NCI-H2196 treated with DMSO at 0.1 percent for 48 hours (cell line): ENCODE measurements at regions not wholly inside any gene's neighbourhood (a gene's known extent, or its start where the extent isn't known, plus 50 kb on each side); places are given as distances from the start of the nearest gene placed in this dataset.
"Not testable (repeated sequence)": the region's sequence is repeated elsewhere in the genome, so short reads cannot be mapped to it uniquely, and the experiment has no call there.

ENCODE experiments used
- DNase-seq: peaks from one replicate; lab custom pipeline; 2025; ENCODE audit not compliant: unreplicated experiment; lab: John Stamatoyannopoulos, UW

GRCh38 chr2:67079729-67080128 is 317.4 kb upstream of the ETAA1 start:
- no peak for DNase-seq

GRCh38 chr2:67082813-67083212 is 314.3 kb upstream of the ETAA1 start:
- no peak for DNase-seq

GRCh38 chr2:67083951-67084350 is 313.2 kb upstream of the ETAA1 start:
- no peak for DNase-seq

- DNase-seq = no peak
Measured at GRCh38 chr2:67085146-67085545, 312.0 kb upstream of the ETAA1 start.

- DNase-seq = no peak
Measured at GRCh38 chr2:67091681-67092080, 305.5 kb upstream of the ETAA1 start.

GRCh38 chr2:67095121-67095520 is 302.0 kb upstream of the ETAA1 start:
- DNase-seq = no peak

- no peak for DNase-seq
Measured at GRCh38 chr2:67096886-67097285, 300.2 kb upstream of the ETAA1 start.

- no peak for DNase-seq
Measured at GRCh38 chr2:67103157-67103556, 294.0 kb upstream of the ETAA1 start.

GRCh38 chr2:67108231-67108630 is 288.9 kb upstream of the ETAA1 start:
- no peak for DNase-seq

GRCh38 chr2:67124531-67124930 is 272.6 kb upstream of the ETAA1 start:
- no peak for DNase-seq

GRCh38 chr2:67130531-67131256 is 266.4 kb upstream of the ETAA1 start:
- no peak for DNase-seq

GRCh38 chr2:67131257-67131609 is 265.9 kb upstream of the ETAA1 start:
- DNase-seq = no peak

GRCh38 chr2:67132441-67132940 is 264.6 kb upstream of the ETAA1 start:
- not testable (repeated sequence) for DNase-seq

- DNase-seq = no peak
Measured at GRCh38 chr2:67135208-67135607, 261.9 kb upstream of the ETAA1 start.

- no peak for DNase-seq
Measured at GRCh38 chr2:67137699-67138098, 259.4 kb upstream of the ETAA1 start.

GRCh38 chr2:67142071-67142470 is 255.1 kb upstream of the ETAA1 start:
- no peak for DNase-seq

GRCh38 chr2:67142741-67143140 is 254.4 kb upstream of the ETAA1 start:
- no peak for DNase-seq

GRCh38 chr2:67145851-67146250 is 251.3 kb upstream of the ETAA1 start:
- DNase-seq = no peak

- DNase-seq = no peak
Measured at GRCh38 chr2:67156796-67157195, 240.3 kb upstream of the ETAA1 start.

- no peak for DNase-seq
Measured at GRCh38 chr2:67158718-67159117, 238.4 kb upstream of the ETAA1 start.

- DNase-seq = no peak
Measured at GRCh38 chr2:67159929-67160328, 237.2 kb upstream of the ETAA1 start.

- no peak for DNase-seq
Measured at GRCh38 chr2:67164771-67165522, 232.2 kb upstream of the ETAA1 start.
